Jurkat, Clone E6-1 (cell line): ENCODE measurements at regions not wholly inside any gene's neighbourhood (a gene's known extent, or its start where the extent isn't known, plus 50 kb on each side); places are given as distances from the start of the nearest gene placed in this dataset.
"Not testable (repeated sequence)": the region's sequence is repeated elsewhere in the genome, so short reads cannot be mapped to it uniquely, and the experiment has no call there.

ENCODE experiments used
- DNase-seq: peaks from one replicate; pipeline ENCODE4 v3.0.0-alpha.2; 2011; ENCODE audit warnings: low read depth, low spot score
- H3K4me3 ChIP-seq: 2 replicates; pipeline ENCODE4 v1.5.1; 2011; ENCODE audit warnings: mild to moderate bottlenecking, low read length, control low read depth, moderate library complexity

GRCh38 chr17:70479779-70480178 lies 310.4 kb downstream of the KCNJ2 start:
- DNase-seq, result no peak
- H3K4me3 ChIP-seq, result no peak overlapping the region

GRCh38 chr17:70483624-70484023 lies 314.3 kb downstream of the KCNJ2 start:
- no peak overlapping the region for H3K4me3 ChIP-seq
- no peak for DNase-seq

GRCh38 chr17:70484050-70484449 lies 314.7 kb downstream of the KCNJ2 start:
- no peak for DNase-seq
- H3K4me3 ChIP-seq, result no peak overlapping the region

GRCh38 chr17:70484496-70484895 lies 315.2 kb downstream of the KCNJ2 start:
- H3K4me3 ChIP-seq, result no peak overlapping the region
- no peak for DNase-seq

GRCh38 chr17:70492368-70492767 lies 323.0 kb downstream of the KCNJ2 start:
- no peak for DNase-seq
- no peak overlapping the region for H3K4me3 ChIP-seq

- no peak for DNase-seq
Measured at GRCh38 chr17:70493277-70493874, 324.0 kb downstream of the KCNJ2 start.

GRCh38 chr17:70498631-70499030 lies 329.3 kb downstream of the KCNJ2 start:
- DNase-seq, result no peak
- no peak overlapping the region for H3K4me3 ChIP-seq

More at GRCh38 chr17:70493277-70493874, 324.0 kb downstream of the KCNJ2 start:
- no peak overlapping the region for H3K4me3 ChIP-seq

GRCh38 chr17:70499067-70499786 lies 329.9 kb downstream of the KCNJ2 start:
- DNase-seq, result no peak
- no peak overlapping the region for H3K4me3 ChIP-seq

GRCh38 chr17:70503449-70503848 lies 334.1 kb downstream of the KCNJ2 start:
- H3K4me3 ChIP-seq, result no peak overlapping the region
- no peak for DNase-seq

- no peak for DNase-seq
- H3K4me3 ChIP-seq, result no peak overlapping the region
Measured at GRCh38 chr17:70510288-70510687, 341.0 kb downstream of the KCNJ2 start.

GRCh38 chr17:70517816-70518215 lies 348.5 kb downstream of the KCNJ2 start:
- DNase-seq, result no peak
- H3K4me3 ChIP-seq, result no peak overlapping the region

- no peak overlapping the region for H3K4me3 ChIP-seq
- no peak for DNase-seq
Measured at GRCh38 chr17:70519300-70519699, 350.0 kb downstream of the KCNJ2 start.

GRCh38 chr17:70520447-70520846 lies 351.1 kb downstream of the KCNJ2 start:
- no peak overlapping the region for H3K4me3 ChIP-seq
- DNase-seq, result no peak

GRCh38 chr17:70520956-70521355 lies 351.6 kb downstream of the KCNJ2 start:
- DNase-seq, result no peak
- no peak overlapping the region for H3K4me3 ChIP-seq

GRCh38 chr17:70521821-70522256 lies 352.5 kb downstream of the KCNJ2 start:
- no peak overlapping the region for H3K4me3 ChIP-seq
- no peak for DNase-seq

- H3K4me3 ChIP-seq, result no peak overlapping the region
- DNase-seq, result no peak
Measured at GRCh38 chr17:70523426-70523825, 354.1 kb downstream of the KCNJ2 start.

GRCh38 chr17:70525035-70525434 lies 355.7 kb downstream of the KCNJ2 start:
- not testable (repeated sequence) for H3K4me3 ChIP-seq

GRCh38 chr17:70525961-70526360 lies 356.6 kb downstream of the KCNJ2 start:
- no peak overlapping the region for H3K4me3 ChIP-seq
- DNase-seq, result no peak

More at GRCh38 chr17:70525035-70525434, 355.7 kb downstream of the KCNJ2 start:
- not testable (repeated sequence) for DNase-seq

GRCh38 chr17:70527364-70527888 lies 358.1 kb downstream of the KCNJ2 start:
- no peak for DNase-seq
- H3K4me3 ChIP-seq, result no peak overlapping the region

GRCh38 chr17:70533427-70533826 lies 364.1 kb downstream of the KCNJ2 start:
- no peak for DNase-seq
- no peak overlapping the region for H3K4me3 ChIP-seq

GRCh38 chr17:70535986-70536385 lies 366.7 kb downstream of the KCNJ2 start:
- no peak overlapping the region for H3K4me3 ChIP-seq
- DNase-seq, result no peak
